HG03135 (cell line): ENCODE measurements at regions not wholly inside any gene's neighbourhood (a gene's known extent, or its start where the extent isn't known, plus 50 kb on each side); places are given as distances from the start of the nearest gene placed in this dataset.
"Not testable (repeated sequence)": the region's sequence is repeated elsewhere in the genome, so short reads cannot be mapped to it uniquely, and the experiment has no call there.

ENCODE experiments used
- ATAC-seq: cut with Tn5 transposase; IDR thresholded peaks from one replicate; pipeline ENCODE4 v1.9.1; 2021; ENCODE audit warnings: mild to moderate bottlenecking, moderate library complexity; ENCODE audit not compliant: unreplicated experiment

- no peak for ATAC-seq
Observed at GRCh38 chr17:77560841-77561240, 397.7 kb upstream of the TNRC6C start.

GRCh38 chr17:77562361-77562760 lies 396.1 kb upstream of the TNRC6C start:
- not testable (repeated sequence) for ATAC-seq

- ATAC-seq: no peak
Observed at GRCh38 chr17:77563439-77564102, 394.9 kb upstream of the TNRC6C start.

- no peak for ATAC-seq
Observed at GRCh38 chr17:77564278-77564920, 394.1 kb upstream of the TNRC6C start.

DNA sequence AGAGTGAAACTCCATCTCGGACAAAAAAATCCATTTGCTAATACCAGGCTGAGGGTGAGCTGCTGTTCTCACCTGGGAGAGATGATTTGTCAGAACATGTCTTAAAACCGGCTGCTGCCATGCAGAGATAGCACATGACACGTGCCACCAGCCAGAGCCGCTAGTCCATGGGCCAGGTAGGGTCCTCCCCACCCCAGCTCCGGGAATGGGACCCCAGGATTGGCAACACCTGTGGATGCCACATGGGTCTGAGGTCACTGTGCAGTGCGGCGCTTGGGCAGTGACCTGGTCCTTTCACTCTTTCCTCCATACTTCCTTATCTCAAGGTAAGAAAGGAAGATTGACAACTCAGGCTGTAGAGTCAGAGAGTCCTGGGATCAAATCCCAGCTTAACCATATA lies 393.3 kb upstream of the TNRC6C start:
- no peak for ATAC-seq

DNA sequence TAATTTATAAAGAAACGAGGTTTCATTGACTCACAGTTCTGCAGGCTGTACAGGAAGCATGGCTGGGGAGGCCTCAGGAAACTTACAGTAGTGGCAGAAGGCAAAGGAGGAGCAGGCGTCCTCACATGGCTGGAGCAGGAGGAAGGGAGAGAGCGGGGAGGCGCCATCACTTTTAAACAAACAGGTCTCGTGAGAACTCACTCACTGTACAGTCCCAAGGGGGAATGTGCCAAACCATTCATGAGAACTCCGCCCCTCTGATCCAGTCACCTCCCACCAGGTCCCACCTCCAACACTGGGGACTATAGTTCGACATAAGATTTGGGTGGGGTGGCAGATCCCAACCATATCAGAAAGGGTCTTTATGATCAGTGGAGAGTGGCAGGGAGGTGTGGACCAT lies 392.4 kb upstream of the TNRC6C start:
- no peak for ATAC-seq

DNA sequence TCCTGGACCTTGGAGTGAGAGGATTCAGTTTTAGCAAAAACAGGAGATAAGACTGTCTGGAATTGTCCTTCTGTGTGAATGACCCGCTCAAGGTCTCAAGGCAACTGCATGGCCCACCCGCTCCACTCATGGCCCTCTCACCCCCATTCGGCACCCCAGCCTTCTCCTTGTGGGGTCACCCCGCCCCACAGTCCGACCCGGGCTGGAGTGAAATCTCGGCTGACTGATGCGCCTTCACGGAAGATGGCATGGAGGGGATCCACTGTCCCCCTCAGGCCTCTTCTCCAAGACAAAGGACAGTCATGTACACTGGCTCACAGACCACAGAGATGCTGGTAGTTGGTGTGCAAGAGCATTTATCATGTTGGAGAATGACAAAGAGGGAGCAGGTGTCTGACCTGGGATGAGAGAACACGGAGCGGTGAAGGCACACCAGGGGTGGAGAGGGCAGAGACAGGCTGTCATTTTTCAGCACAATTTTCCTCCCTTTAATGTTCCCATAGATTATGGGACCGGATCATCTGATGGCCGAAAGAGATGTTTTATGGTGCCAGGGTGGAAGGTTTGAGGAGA lies 391.9 kb upstream of the TNRC6C start:
- no peak for ATAC-seq

DNA sequence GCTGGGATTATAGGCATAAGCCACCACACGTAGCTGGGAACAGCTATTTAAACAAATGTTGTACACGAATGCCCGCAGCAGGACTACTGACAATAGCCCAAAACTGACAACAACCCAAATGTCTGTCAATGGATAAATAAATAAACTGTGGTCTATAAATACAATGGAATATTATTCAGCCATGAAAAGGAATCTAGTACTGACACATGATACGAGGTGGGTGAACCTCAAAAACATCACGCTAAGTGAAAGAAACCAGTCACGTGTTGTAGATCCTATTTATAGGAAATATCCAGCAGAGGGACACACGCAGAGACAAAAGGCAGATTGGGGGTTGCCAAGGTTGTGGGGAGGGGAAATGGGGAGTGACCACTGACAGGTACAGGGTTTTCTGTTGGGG lies 390.0 kb upstream of the TNRC6C start:
- ATAC-seq: no peak

GRCh38 chr17:77569846-77570564 lies 388.5 kb upstream of the TNRC6C start:
- ATAC-seq: no peak

- no peak for ATAC-seq
Observed at GRCh38 chr17:77570565-77570898, 388.0 kb upstream of the TNRC6C start.

DNA sequence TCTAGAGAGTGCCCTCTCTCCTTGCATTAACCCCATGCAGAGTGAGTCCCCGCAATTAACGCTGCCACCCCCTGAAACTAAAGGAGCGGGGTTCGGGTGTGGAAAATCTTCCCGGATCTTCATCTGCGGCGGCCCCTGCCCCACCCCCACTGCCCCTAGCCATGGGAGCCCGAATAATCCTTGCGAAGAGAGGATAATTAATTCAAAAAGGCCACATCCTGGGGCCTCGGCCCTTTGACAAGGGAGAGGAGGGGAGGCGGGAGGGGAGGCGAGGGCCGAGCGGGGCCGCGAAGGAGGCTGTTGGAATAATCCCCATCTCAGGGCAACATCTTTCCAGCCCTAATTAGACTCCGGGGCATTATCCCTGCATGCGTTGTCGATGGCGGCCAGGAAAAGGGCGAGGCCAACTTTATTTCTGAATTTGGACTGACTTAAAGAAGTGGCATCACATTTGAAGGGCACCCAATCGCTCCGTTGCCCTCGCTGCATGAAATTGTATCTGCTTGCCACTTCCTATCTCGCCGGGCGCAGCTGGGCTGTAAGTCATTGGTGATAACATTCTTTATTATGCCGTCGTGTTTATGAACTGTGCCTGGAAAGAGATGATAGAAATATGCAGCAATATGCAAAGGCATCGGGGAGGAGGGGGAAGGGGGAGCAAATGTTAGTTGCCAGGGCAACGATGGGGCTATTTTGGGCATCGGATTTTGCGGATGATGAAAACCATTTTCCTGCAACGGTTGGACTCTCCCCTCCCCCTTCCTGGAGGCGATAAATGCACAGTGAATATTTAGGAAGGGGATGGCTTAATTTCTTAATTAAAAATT lies 387.1 kb upstream of the TNRC6C start:
- ATAC-seq: no peak

- no peak for ATAC-seq
Observed at GRCh38 chr17:77572065-77572601, 386.4 kb upstream of the TNRC6C start.

- ATAC-seq: no peak
Observed at GRCh38 chr17:77572851-77573250, 385.7 kb upstream of the TNRC6C start.

- ATAC-seq: no peak
Observed at GRCh38 chr17:77577491-77577890, 381.0 kb upstream of the TNRC6C start.

DNA sequence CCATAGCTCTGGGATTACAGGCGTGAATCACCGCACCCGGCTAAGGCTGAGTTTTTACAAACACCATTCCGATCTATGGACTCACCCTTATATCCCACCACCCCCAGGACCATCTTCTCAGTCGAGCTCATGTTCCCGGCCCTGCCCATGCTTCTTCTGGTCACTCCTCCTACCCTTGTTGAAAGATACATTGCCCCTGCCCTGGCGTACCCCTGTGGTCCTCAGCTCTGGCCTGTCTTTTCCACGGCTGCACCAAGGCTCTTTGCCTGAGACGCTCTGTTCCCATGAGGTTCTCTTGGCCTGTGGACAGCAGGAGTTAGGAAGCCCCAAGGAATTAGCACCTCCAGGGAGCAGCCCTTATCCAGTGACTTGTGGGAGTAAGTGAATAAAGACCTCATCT lies 379.4 kb upstream of the TNRC6C start:
- no peak for ATAC-seq

- ATAC-seq: no peak
Observed at GRCh38 chr17:77579682-77580081, 378.8 kb upstream of the TNRC6C start.

GRCh38 chr17:77580531-77581270 lies 377.8 kb upstream of the TNRC6C start:
- no peak for ATAC-seq

GRCh38 chr17:77581480-77581879 lies 377.0 kb upstream of the TNRC6C start:
- no peak for ATAC-seq

DNA sequence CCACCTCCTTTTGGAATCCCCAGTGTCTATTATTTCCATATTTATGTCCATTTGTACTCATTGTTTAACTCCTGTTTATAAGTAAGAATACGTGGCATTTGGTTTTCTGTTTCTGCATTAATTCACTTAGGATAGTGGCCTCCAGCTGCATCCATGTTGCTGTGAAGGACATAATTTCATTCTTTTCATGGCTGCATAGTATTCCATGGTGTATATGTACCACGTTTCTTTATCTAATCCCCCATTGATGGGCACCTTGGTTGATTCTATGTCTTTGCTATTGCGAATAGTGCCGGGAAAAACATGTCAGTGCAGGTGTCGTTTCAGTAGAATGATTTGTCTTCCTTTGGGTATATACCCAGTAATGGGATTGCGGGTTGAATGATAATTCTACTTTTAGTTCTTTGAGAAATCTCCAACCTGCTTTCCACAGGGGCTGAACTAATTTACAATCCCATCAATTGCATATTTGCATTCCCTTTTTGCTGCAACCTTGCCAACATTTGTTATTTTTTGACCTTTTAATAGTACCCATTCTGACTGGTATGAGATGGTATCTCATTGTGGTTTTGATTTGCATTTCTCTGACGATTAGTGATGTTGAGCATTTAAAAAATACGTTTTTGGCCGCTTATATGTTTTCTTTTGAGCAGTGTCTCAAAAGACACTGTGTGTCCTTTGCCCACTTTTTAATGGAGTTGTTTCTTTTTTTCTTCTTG lies 373.2 kb upstream of the TNRC6C start:
- ATAC-seq: no peak
